KMS-11 (cell line): ENCODE measurements at regions not wholly inside any gene's neighbourhood (a gene's known extent, or its start where the extent isn't known, plus 50 kb on each side); places are given as distances from the start of the nearest gene placed in this dataset.

Experiments
- H2AFZ ChIP-seq: fragments of 200-600 bp; sonication (generic); 2 replicates; pipeline ENCODE4 v1.6.1; 2016; ENCODE audit warnings: antibody characterized with exemption, mixed run types, low read depth
- H3K27ac ChIP-seq: fragments of 200-600 bp; sonication (generic); 2 replicates; pipeline ENCODE4 v1.6.1; 2016; ENCODE audit warnings: mild to moderate bottlenecking, mixed run types
- H3K27me3 ChIP-seq: fragments of 200-600 bp; sonication (generic); 2 replicates; pipeline ENCODE4 v1.6.1; 2017; ENCODE audit warnings: mild to moderate bottlenecking, low read depth, mixed run types, moderate library complexity; ENCODE audit not compliant: insufficient read depth
- H3K36me3 ChIP-seq: fragments of 200-600 bp; sonication (generic); 2 replicates; pipeline ENCODE4 v1.6.1; 2017; ENCODE audit warnings: mild to moderate bottlenecking, mixed run types; ENCODE audit not compliant: insufficient read depth
- H3K4me1 ChIP-seq: fragments of 200-600 bp; sonication (generic); 2 replicates; pipeline ENCODE4 v1.6.1; 2016; ENCODE audit warnings: mild to moderate bottlenecking, low read depth, mixed run types; ENCODE audit not compliant: poor library complexity, severe bottlenecking
- H3K4me2 ChIP-seq: fragments of 200-600 bp; sonication (generic); 2 replicates; pipeline ENCODE4 v1.7.0; 2016; ENCODE audit warnings: mild to moderate bottlenecking, mixed run types
- H3K4me3 ChIP-seq: fragments of 200-600 bp; sonication (generic); IDR thresholded peaks from 2 replicates; pipeline ENCODE4 v1.6.1; 2017; ENCODE audit warnings: low read depth, low read length, mixed read lengths; ENCODE audit not compliant: insufficient read depth
- H3K79me2 ChIP-seq: fragments of 200-600 bp; sonication (generic); 2 replicates; pipeline ENCODE4 v1.6.1; 2016; ENCODE audit warnings: low read depth, mixed run types; ENCODE audit not compliant: insufficient read depth
- H3K9ac ChIP-seq: fragments of 200-600 bp; sonication (generic); 2 replicates; pipeline ENCODE4 v1.6.1; 2016; ENCODE audit warnings: mild to moderate bottlenecking, mixed run types
- H4K20me1 ChIP-seq: fragments of 200-600 bp; sonication (generic); 2 replicates; pipeline ENCODE4 v1.6.1; 2016; ENCODE audit warnings: mild to moderate bottlenecking, mixed run types; ENCODE audit not compliant: insufficient read depth
- TF ChIP-seq, protein P1 (sequence below): fragments of 200-600 bp; sonication (generic); conservative IDR thresholded peaks from 2 replicates; pipeline ENCODE4 v1.6.1; 2017; ENCODE audit warnings: low read depth, mild to moderate bottlenecking, antibody characterized with exemption, low read length, moderate library complexity, mixed read lengths

DNA sequence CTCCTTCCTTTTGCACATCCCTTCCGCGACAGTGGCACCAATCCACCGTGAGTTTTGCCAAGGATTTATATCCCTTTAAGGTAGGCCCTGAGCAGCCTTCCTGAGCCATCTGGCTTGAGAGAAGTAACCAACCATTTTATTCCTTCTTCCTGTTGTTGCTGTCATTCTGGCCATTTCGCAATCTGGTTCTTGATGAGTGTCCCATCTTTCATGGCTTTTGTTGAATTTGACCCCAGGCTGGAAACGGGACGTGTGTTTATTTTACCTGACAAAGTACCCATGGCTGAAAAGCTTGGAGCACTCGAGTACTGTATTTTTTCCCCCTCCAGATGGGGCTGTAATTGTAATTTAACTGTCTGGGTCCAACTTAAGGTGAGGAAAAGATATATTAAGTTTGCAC lies 173.4 kb downstream of the WNT5A start:
- Histone ChIP-seq H3K27ac (no peak overlapping the region), H3K4me3 (no peak overlapping the region), H3K79me2 (no peaks in the 10 kb centered on the region), H3K4me2 (no peak overlapping the region), H4K20me1 (no peaks in the 10 kb centered on the region), H3K36me3 (no peaks in the 10 kb centered on the region), H3K9ac (no peak overlapping the region), H2AFZ (no peak overlapping the region), H3K4me1 (no peaks in the 10 kb centered on the region), H3K27me3 (no peaks in the 10 kb centered on the region)
- TF ChIP-seq, protein P1, sequence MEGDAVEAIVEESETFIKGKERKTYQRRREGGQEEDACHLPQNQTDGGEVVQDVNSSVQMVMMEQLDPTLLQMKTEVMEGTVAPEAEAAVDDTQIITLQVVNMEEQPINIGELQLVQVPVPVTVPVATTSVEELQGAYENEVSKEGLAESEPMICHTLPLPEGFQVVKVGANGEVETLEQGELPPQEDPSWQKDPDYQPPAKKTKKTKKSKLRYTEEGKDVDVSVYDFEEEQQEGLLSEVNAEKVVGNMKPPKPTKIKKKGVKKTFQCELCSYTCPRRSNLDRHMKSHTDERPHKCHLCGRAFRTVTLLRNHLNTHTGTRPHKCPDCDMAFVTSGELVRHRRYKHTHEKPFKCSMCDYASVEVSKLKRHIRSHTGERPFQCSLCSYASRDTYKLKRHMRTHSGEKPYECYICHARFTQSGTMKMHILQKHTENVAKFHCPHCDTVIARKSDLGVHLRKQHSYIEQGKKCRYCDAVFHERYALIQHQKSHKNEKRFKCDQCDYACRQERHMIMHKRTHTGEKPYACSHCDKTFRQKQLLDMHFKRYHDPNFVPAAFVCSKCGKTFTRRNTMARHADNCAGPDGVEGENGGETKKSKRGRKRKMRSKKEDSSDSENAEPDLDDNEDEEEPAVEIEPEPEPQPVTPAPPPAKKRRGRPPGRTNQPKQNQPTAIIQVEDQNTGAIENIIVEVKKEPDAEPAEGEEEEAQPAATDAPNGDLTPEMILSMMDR: no peak

- Histone ChIP-seq H2AFZ (no peak overlapping the region), H3K27me3 (no peaks in the 10 kb centered on the region), H3K4me1 (no peaks in the 10 kb centered on the region), H3K36me3 (no peaks in the 10 kb centered on the region), H3K4me3 (no peak overlapping the region), H4K20me1 (no peaks in the 10 kb centered on the region), H3K27ac (no peak overlapping the region), H3K9ac (no peak overlapping the region), H3K79me2 (no peaks in the 10 kb centered on the region), H3K4me2 (no peak overlapping the region)
- TF ChIP-seq, protein P1: no peak
Measured at GRCh38 chr3:55309336-55309735, 177.8 kb downstream of the WNT5A start.

DNA sequence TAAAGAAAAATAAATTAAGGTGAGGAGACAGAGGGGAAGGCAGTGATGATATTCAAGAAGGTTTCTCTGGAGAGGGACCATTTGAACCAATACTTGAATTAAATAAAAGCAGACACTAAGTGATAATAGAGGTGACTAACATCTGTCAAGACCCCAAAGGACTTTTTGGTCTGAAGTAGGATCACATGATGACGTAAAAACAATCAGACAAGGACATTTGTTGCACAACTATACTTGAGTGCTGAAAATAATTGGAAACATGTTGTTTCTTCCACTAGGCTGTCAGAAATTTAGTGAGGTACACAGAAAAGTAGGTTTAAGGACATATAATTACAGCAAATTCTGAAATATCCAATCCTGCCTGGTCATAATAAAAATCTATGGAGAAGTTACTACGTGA lies 179.5 kb downstream of the WNT5A start:
- no peak overlapping the region for H3K27ac ChIP-seq
- H3K79me2 ChIP-seq: no peaks in the 10 kb centered on the region
- no peak overlapping the region for H3K9ac ChIP-seq
- H3K27me3 ChIP-seq: no peaks in the 10 kb centered on the region
- H3K4me1 ChIP-seq: no peaks in the 10 kb centered on the region
- no peaks in the 10 kb centered on the region for H4K20me1 ChIP-seq
- TF ChIP-seq, protein P1: no peak
- no peak overlapping the region for H2AFZ ChIP-seq
- no peak overlapping the region for H3K4me3 ChIP-seq
- H3K36me3 ChIP-seq: no peaks in the 10 kb centered on the region
- no peak overlapping the region for H3K4me2 ChIP-seq

DNA sequence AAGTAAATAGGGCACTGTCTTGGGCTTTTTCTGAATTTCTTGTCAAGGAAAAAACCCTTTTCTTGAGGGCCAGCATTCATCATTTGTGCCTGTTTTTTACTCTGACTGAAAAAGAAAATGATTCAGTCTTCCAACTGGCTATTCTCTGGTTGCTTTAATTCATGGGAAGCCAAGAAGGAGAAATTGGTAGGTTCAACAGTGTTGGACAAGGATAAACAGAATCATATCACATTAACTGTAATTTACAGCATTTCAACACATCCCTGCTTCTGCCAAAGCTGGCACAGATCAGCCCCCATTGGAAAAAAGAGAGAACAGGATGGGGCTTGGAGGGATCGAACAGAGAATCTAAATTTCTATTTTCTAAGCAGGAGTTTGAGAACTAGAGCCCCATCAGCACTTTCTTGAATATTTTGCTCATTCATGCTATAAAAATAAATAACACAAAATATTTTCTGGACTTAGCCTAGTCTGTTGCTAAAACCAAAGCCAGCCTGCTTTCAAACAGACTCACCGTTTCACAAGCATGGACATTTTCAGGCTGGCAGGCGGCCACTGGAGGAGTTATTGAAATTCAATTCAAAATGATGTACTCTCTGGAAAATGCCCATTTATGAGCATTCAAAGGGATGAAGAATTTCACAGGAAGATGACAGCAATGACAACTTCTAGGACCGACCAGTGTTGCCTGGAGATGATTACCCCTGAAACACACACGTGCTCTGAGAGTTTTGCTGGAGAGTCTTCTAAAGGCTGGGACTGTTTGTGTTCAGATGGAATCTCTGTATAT lies 181.2 kb downstream of the WNT5A start:
- H3K4me2 ChIP-seq: no peak overlapping the region
- H3K9ac ChIP-seq: no peak overlapping the region
- H4K20me1 ChIP-seq: no peaks in the 10 kb centered on the region
- H3K27ac ChIP-seq: no peak overlapping the region
- H3K4me1 ChIP-seq: no peaks in the 10 kb centered on the region
- TF ChIP-seq, protein P1: no peak
- H2AFZ ChIP-seq: no peak overlapping the region
- no peak overlapping the region for H3K4me3 ChIP-seq
- no peaks in the 10 kb centered on the region for H3K36me3 ChIP-seq
- H3K27me3 ChIP-seq: no peaks in the 10 kb centered on the region
- H3K79me2 ChIP-seq: no peaks in the 10 kb centered on the region
